ENCODE measurements at regions not wholly inside any gene's neighbourhood (a gene's known extent, or its start where the extent isn't known, plus 50 kb on each side); places are given as distances from the start of the nearest gene placed in this dataset.

DNA sequence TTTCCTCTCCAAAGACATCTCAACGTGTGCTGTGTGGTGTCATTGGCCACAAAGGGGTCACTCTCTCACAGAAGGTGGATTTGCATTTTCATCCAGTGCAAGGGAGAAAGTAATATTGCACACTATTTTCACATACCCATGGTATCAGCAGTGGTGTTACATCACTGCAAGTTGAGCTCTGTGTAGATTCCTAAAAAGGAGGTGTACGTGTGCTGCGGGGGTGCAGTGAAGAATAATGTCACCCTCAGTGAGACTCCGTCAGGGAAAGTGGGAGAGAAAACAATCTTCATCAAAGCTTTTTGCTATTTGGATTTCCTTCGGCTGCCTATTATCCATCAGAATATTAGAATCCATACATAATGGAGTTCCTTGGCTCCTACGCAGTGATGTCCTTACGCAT lies 733.8 kb upstream of the FANCL start:
- DNase-seq, result no peak

GRCh38 chr2:58974426-58974825 lies 733.3 kb upstream of the FANCL start:
- DNase-seq, result no peak

DNA sequence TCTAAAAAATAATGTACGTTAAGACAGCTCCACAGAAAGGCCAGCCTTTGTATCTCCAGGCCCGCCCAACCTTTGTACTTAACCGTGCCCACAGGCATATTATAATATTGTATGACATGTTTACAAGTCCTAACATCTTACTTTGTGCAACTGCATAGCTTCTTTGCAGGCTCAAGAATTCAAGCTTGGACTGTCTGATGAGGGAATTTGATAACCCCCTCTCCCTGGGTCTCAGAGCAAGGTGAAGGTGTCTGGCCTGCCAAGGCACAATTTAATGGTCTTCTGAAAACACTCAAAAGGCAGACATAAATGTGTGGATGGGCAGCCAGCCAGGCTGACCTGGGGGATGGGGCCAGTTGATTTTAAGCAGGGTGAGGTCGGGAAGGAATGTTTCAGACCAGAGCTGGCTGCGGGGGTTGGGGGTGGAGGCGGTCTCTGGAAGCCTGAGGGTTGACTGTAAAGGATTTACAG lies 732.7 kb upstream of the FANCL start:
- DNase-seq, result no peak

DNA sequence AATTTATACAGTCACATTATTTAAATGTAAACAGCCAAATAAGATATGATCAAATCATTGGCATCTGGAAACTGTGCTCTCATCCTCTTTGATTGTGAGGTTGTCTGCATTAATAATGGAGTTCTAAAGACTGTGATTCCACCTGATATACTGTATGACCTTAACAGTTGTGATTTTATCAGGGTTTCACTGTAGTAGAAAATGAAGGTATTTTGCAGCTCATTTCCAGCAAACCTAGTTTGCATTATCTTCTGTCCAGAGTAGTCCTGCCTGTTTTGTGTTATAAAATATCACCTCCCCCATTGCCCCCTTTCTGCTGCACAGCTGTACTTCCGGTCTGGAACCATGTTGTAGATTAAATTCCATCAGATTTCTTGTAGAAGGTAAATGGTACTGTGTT lies 731.6 kb upstream of the FANCL start:
- DNase-seq, result no peak

GRCh38 chr2:58971511-58972360 lies 730.6 kb upstream of the FANCL start:
- no peak for DNase-seq

DNA sequence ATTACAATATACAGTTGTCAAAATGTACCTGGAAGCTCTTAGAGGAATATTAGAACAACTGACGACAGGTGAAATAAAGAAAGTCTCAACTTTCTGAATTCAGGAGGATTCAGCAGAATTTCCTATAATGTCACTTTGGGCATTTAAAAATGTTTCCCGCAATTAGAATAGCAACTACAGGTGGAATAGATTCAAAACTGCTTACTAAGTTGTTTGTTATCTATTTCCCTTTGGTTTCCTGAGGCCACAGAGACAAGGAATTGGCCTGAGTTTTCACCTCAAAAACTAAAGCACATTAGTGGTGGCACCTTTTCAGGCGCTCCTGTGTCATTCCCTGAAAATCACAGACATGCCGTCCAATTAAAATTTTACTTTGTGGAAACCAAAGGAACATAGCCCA lies 729.2 kb upstream of the FANCL start:
- DNase-seq, result no peak

GRCh38 chr2:58968885-58969284 lies 727.8 kb upstream of the FANCL start:
- DNase-seq, result no peak

DNA sequence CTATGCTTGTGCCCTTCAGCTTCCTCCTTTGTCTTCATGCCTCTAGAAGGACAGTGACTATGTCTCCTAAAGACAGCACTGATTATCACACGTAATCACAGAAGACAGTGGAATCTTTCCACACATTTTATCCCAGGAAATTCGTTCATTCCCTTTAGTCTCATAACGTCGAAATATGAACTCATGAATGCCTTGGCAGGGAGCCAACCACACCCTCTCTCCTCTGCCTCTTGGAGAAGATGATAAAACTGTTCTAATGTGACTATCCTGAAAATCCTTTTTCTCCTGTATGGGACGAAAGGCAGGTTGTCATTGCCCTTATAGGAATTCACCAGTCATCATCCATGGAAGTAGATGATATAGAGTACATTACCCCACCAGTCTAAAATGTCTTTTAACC lies 726.6 kb upstream of the FANCL start:
- DNase-seq, result no peak

DNA sequence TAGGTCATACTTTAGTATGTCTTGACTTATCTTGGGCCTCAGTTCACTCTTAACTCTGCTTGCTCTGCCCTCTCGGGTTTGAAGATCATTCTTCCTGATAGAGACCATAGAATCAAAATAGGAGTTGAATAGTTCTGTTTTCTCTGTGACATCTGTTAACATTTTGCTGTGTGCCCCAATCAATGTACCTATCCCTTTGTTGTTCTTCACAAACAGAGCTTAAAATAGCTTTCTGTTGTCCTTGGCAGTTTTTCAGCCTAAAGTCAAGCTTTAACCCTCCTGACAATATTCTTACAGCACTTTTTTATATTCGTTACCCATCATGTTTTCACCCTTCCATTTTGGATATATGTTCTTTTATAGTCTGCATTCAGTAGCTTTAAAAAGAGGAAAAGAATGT lies 724.5 kb upstream of the FANCL start:
- DNase-seq, result no peak

DNA sequence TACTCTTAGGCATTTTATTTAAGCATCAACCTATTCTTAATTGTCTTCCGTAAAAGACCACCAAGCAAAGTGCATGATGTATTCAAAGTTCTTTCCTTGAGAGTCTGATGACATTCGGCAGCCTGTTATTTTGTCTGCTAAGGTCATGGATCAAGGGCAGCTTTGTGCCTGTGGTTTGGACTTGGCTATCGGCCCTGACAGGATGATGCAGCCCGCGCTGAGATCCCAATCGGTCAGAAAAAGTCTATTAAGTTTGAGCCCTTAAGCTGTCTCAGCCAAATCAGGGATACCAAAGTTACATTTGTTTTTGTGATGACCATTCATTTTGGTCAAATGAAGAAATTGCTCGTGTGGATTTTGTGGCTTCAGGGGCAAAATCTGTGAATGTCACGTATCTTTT lies 718.9 kb upstream of the FANCL start:
- DNase-seq, result no peak

- no peak for DNase-seq
Observed at GRCh38 chr2:58957188-58957840, 716.2 kb upstream of the FANCL start.

- DNase-seq, result no peak
Observed at GRCh38 chr2:58954880-58955385, 713.8 kb upstream of the FANCL start.

- DNase-seq, result no peak
Observed at GRCh38 chr2:58951722-58952121, 710.6 kb upstream of the FANCL start.

- no peak for DNase-seq
Observed at GRCh38 chr2:58950795-58951462, 709.8 kb upstream of the FANCL start.

DNA sequence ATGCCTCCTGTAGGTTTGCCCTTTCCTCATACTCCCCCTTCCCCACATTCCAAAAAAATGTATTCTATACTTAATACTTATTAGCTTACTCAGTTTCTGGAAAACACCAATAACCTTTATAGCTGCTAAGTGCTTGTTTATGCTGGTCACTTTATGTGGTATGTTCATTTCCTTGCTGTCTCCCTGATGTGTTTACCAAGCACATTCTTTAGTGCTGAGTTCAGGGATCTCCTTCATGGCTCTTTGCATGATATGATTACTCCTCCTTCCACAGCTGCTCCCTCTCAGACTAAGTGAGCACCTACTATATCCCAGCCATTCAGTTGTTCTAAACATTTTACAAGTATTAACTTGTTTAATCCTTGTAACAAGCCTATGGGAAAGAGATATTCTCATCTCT lies 698.3 kb upstream of the FANCL start:
- DNase-seq, result no peak

DNA sequence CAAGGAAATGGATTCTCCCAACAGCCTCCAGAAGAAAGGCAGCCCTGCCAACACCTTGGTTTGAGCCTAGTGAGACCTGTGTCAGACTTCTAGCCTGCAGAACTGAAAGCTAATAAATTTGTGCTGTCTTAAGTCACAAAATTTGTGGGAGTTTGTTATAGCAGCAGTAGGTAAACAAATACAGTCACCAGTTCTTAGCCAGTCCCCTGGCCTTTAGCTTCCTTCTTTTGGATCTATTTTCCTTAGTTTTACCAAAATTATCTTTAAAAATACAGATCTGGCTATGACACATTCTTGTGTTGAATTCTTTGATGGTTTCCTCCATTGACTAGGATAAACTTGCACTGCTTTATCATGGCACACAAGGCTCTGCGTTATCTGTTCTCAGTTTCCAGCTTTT lies 697.9 kb upstream of the FANCL start:
- DNase-seq, result no peak

- no peak for DNase-seq
Observed at GRCh38 chr2:58932801-58933200, 691.7 kb upstream of the FANCL start.

DNA sequence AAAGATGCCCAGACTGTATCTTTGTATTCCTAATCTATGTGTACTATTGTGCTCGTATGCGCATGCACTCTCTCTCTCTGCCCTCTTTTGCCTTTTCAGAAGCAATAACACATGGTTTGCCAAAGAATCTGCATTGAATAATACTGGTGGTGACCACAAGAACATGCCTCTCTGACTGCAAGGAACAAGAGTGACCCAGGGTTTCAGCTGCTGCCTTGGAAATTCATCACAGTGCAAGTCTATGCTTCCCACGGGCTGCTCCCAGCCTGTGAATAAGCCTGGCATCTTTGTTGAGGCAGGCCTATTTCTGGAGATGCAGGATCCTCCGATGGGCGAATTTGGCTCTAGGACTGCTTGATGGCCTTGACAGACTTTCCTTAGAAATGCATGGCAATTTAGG lies 689.4 kb upstream of the FANCL start:
- no peak for DNase-seq

DNA sequence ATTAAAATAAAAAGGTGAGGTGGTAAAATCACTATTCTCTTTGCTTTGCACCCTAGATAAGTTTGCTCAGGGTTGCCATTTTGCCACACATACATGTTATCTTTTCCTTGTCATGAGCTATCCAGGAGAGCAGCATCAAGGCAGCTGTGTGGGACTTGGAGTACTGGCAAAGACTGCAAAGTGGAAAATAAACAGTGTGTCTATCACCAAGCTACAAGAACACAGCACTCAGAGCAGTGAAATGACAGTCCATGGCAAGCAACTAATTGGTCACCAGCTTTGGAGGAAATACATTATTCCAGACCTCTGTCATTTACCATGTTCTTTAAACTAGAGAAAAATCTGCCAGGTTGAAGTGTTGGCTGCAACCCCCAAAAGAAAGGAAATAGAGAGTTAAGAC lies 687.8 kb upstream of the FANCL start:
- no peak for DNase-seq

DNA sequence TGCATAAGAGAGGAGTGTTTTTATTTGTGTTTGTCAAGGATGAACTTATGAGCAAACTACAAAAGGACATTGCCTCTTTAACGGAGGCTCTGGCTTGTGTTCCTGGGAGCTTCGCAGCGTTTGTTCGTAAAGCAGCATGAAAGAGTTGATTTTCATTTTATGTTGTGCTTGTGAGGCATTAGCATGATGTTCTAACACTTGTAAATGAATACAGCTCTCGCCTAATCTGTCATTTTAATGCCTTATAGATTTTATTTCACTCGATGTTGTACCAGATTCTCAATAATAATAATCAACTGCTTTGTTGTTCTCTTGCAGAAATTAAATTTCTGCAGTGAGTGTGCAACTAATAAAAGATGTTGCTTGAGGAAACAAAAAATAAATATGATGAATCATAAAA lies 687.3 kb upstream of the FANCL start:
- no peak for DNase-seq

DNA sequence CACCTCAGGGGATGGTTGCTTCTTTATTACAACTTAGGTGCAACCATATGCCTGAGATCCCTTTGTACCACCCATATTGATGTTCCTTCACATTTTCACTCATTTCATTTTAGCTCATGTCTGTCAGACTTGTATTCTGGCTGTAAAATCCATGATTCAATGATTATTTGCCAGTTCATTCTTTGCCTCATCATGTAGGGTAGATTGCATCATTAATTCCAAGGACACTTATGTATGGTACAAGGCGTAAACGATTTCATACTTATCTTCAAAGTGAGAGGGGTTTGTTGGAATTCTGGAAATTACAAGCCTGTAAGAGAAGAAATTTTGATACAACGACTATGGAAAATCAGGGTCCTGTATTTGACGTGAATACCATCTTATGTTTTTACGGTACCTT lies 685.0 kb upstream of the FANCL start:
- no peak for DNase-seq

- DNase-seq, result no peak
Observed at GRCh38 chr2:58925676-58926081, 684.6 kb upstream of the FANCL start.

- DNase-seq, result no peak
Observed at GRCh38 chr2:58923869-58924268, 682.7 kb upstream of the FANCL start.

- DNase-seq, result no peak
Observed at GRCh38 chr2:58922245-58922644, 681.1 kb upstream of the FANCL start.

All from hindlimb muscle (tissue), 1 donor.